ENCODE measurements at regions not wholly inside any gene's neighbourhood (a gene's known extent, or its start where the extent isn't known, plus 50 kb on each side); places are given as distances from the start of the nearest gene placed in this dataset.

DNA sequence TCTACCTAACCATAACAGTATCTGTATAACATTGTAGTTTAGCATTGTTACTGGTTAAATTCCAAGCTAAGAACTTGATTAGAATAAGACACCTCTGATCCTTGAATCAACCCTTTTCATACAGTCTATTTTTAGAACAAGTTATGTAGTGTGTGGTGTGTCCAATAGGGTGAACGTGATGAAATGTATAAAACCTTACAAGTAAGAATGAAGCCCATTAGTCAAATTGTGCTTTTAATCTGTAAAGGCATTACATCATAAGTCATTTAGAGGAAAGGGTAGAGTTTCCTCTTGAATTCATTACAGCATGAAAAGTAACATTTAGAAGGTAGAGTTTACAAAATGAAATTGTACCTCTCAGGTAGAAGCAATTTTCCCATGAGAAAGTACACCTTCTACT is 479.2 kb downstream of the LTN1 start:
- Histone ChIP-seq H3K9me2 (ENCODE audit: insufficient read depth) (no peaks in the 10 kb centered on the region), H3K9ac (no peak overlapping the region), H3K36me3 (ENCODE audit: low read depth) (no peaks in the 10 kb centered on the region), H3K4me1 (ENCODE audit: insufficient read depth) (peaks cover under 1% of the 10 kb centered on the region; the same call in 1 of the 2 replicates), H3K4me3 (no peak overlapping the region), H3F3A (ENCODE audit: insufficient read depth) (no peaks in the 10 kb centered on the region), H3K27ac (no peak overlapping the region), H3K9me3 (ENCODE audit: low read depth) (no peaks in the 10 kb centered on the region), H3K27me3 (replicated peaks; ENCODE audit: insufficient read depth) (no peaks in the 10 kb centered on the region), H3K4me2 (ENCODE audit: unreplicated experiment) (no peak overlapping the region), H4K20me1 (ENCODE audit: insufficient read depth) (no peaks in the 10 kb centered on the region), H3K79me2 (ENCODE audit: insufficient read depth) (no peaks in the 10 kb centered on the region), H2AFZ (0 out of 2 replicates have a peak overlapping the region, but pooled peaks have one; percentile 12)
- DNase-seq, result no peak
- 55% methylated on average over 1 of the region's 1 CpG for WGBS, 2 experiments (ENCODE audit: low coverage in 1 of 2, low lambda C conversion rate in 2 of 2, missing lambda C conversion rate in 2 of 2)
- in situ Hi-C loops (cut with MboI), result no loop called here
- TF ChIP-seq EZH2 (IDR thresholded peaks at IDR 0.05; ENCODE audit: insufficient read depth, poor library complexity, severe bottlenecking) (no peak), EZH2phosphoT487 (IDR thresholded peaks at IDR 0.05; ENCODE audit: insufficient read depth, low read depth) (no peak)

- Histone ChIP-seq H3K9me3 (ENCODE audit: low read depth) (no peaks in the 10 kb centered on the region), H3K27me3 (replicated peaks; ENCODE audit: insufficient read depth) (no peaks in the 10 kb centered on the region), H3K9me2 (ENCODE audit: insufficient read depth) (no peaks in the 10 kb centered on the region), H3K27ac (no peak overlapping the region), H2AFZ (no peak overlapping the region), H3K4me3 (no peak overlapping the region), H3K9ac (no peak overlapping the region), H3K4me1 (ENCODE audit: insufficient read depth) (0 out of 2 replicates have a peak, but pooled peaks cover 5% of the 10 kb centered on the region), H3K79me2 (ENCODE audit: insufficient read depth) (no peaks in the 10 kb centered on the region), H3F3A (ENCODE audit: insufficient read depth) (no peaks in the 10 kb centered on the region), H4K20me1 (ENCODE audit: insufficient read depth) (no peaks in the 10 kb centered on the region), H3K36me3 (ENCODE audit: low read depth) (no peaks in the 10 kb centered on the region), H3K4me2 (ENCODE audit: unreplicated experiment) (no peak overlapping the region)
- no peak for DNase-seq
- 70 to 72% methylated on average over 3 of the region's 3 CpGs for WGBS, 2 experiments (ENCODE audit: low coverage in 1 of 2, low lambda C conversion rate in 2 of 2, missing lambda C conversion rate in 2 of 2)
- in situ Hi-C loops (cut with MboI), result no loop called here
- TF ChIP-seq EZH2phosphoT487 (IDR thresholded peaks at IDR 0.05; ENCODE audit: insufficient read depth, low read depth) (no peak), EZH2 (IDR thresholded peaks at IDR 0.05; ENCODE audit: insufficient read depth, poor library complexity, severe bottlenecking) (no peak)
Observed at GRCh38 chr21:28509031-28509430, 483.6 kb downstream of the LTN1 start.

DNA sequence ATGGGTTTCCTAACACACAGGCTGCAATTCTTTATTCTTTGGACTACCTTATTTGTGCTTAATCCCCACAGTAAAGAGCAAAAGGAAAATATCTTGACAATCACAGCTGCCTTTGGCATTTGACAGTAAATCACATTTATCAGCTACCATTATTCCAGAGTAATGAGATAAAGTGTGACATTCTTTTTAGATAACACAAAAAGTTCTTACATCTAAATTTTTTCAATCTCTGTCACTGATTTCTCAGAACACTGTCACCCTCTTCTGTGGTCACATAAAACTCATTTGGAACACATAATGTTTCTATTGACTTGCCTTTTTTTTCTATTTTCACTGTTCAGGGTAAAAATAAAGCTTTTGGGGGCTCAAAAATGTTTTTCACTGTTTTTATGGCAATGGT is 484.6 kb downstream of the LTN1 start:
- DNase-seq, result no peak
- Histone ChIP-seq H3K79me2 (ENCODE audit: insufficient read depth) (no peaks in the 10 kb centered on the region), H2AFZ (0 out of 2 replicates have a peak overlapping the region, but pooled peaks have one; percentile 3), H3K4me2 (ENCODE audit: unreplicated experiment) (no peak overlapping the region), H3K27me3 (replicated peaks; ENCODE audit: insufficient read depth) (no peaks in the 10 kb centered on the region), H3K36me3 (ENCODE audit: low read depth) (no peaks in the 10 kb centered on the region), H3K9me2 (ENCODE audit: insufficient read depth) (no peaks in the 10 kb centered on the region), H3F3A (ENCODE audit: insufficient read depth) (no peaks in the 10 kb centered on the region), H4K20me1 (ENCODE audit: insufficient read depth) (no peaks in the 10 kb centered on the region), H3K4me1 (ENCODE audit: insufficient read depth) (0 out of 2 replicates have a peak, but pooled peaks cover 5% of the 10 kb centered on the region), H3K4me3 (no peak overlapping the region), H3K9ac (no peak overlapping the region), H3K27ac (no peak overlapping the region), H3K9me3 (ENCODE audit: low read depth) (no peaks in the 10 kb centered on the region)
- TF ChIP-seq EZH2phosphoT487 (IDR thresholded peaks at IDR 0.05; ENCODE audit: insufficient read depth, low read depth), result no peak
- TF ChIP-seq EZH2 (IDR thresholded peaks at IDR 0.05; ENCODE audit: insufficient read depth, poor library complexity, severe bottlenecking), result no peak
- in situ Hi-C loops (cut with MboI), result no loop called here

DNA sequence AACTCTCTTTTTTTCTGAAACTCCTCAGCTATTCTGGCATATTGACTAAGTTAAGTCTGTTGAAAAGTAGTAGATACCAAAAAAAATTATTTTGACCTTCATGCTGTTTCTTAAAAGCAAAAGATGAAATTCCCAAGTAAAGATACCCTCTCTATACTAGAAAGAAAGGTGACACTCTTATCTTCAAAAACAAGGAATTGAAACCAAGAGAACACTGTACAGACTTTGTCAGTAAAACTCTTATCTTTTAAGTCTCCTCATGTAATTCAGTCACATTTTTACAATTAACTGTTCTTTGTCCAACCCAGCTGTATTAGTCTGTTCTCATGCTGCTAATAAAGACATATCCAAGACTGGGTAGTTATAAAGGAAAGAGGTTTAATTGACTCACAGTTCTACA is 496.2 kb downstream of the LTN1 start:
- Histone ChIP-seq H3K9ac (no peak overlapping the region), H3K79me2 (ENCODE audit: insufficient read depth) (no peaks in the 10 kb centered on the region), H3K9me2 (ENCODE audit: insufficient read depth) (no peaks in the 10 kb centered on the region), H4K20me1 (ENCODE audit: insufficient read depth) (no peaks in the 10 kb centered on the region), H3K27me3 (replicated peaks; ENCODE audit: insufficient read depth) (no peaks in the 10 kb centered on the region), H2AFZ (0 out of 2 replicates have a peak overlapping the region, but pooled peaks have one; percentile 22), H3K9me3 (ENCODE audit: low read depth) (no peaks in the 10 kb centered on the region), H3F3A (ENCODE audit: insufficient read depth) (no peaks in the 10 kb centered on the region), H3K36me3 (ENCODE audit: low read depth) (no peaks in the 10 kb centered on the region), H3K4me2 (ENCODE audit: unreplicated experiment) (no peak overlapping the region), H3K4me1 (ENCODE audit: insufficient read depth) (no peaks in the 10 kb centered on the region), H3K4me3 (no peak overlapping the region), H3K27ac (no peak overlapping the region)
- no peak for DNase-seq
- TF ChIP-seq EZH2phosphoT487 (IDR thresholded peaks at IDR 0.05; ENCODE audit: insufficient read depth, low read depth) (no peak), EZH2 (IDR thresholded peaks at IDR 0.05; ENCODE audit: insufficient read depth, poor library complexity, severe bottlenecking) (no peak)
- in situ Hi-C loops (cut with MboI), result no loop called here

DNA sequence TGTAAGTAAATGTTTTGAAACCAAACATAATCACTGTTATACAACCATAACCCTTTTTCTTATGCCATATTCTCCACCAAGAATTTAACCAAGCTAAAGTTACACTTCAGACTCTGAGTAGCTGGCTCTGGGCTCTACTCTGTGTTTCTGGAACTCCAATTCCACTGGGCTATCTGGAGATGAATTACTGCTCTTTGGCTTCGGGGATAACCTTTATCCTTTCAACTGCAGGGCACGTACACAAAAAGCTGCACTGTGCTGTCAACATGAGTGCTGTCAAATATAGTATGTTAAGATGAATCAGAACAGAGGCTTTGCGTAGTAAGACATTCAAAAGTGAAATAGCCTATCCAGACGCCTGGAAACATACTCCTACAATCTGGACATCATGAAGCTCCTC is 500.6 kb downstream of the LTN1 start:
- Histone ChIP-seq H4K20me1 (ENCODE audit: insufficient read depth) (no peaks in the 10 kb centered on the region), H3K4me3 (no peak overlapping the region), H3K27ac (no peak overlapping the region), H3K36me3 (ENCODE audit: low read depth) (no peaks in the 10 kb centered on the region), H3K9me3 (ENCODE audit: low read depth) (no peaks in the 10 kb centered on the region), H3K4me2 (ENCODE audit: unreplicated experiment) (no peak overlapping the region), H3K9me2 (ENCODE audit: insufficient read depth) (no peaks in the 10 kb centered on the region), H3F3A (ENCODE audit: insufficient read depth) (peaks cover 7% of the 10 kb centered on the region; the same call in 1 of the 2 replicates), H3K4me1 (ENCODE audit: insufficient read depth) (peaks cover 11% of the 10 kb centered on the region), H3K9ac (no peak overlapping the region), H2AFZ (no peak overlapping the region), H3K27me3 (replicated peaks; ENCODE audit: insufficient read depth) (no peaks in the 10 kb centered on the region), H3K79me2 (ENCODE audit: insufficient read depth) (no peaks in the 10 kb centered on the region)
- in situ Hi-C loops (cut with MboI), result no loop called here
- no peak for TF ChIP-seq EZH2phosphoT487 (IDR thresholded peaks at IDR 0.05; ENCODE audit: insufficient read depth, low read depth)
- TF ChIP-seq EZH2 (IDR thresholded peaks at IDR 0.05; ENCODE audit: insufficient read depth, poor library complexity, severe bottlenecking), result no peak
- no peak for DNase-seq
- WGBS, 2 experiments (ENCODE audit: low coverage in 1 of 2, low lambda C conversion rate in 2 of 2, missing lambda C conversion rate in 2 of 2), result 93 to 94% methylated on average over 4 of the region's 4 CpGs

All from GM23248 (cell line).